ENCODE measurements at regions not wholly inside any gene's neighbourhood (a gene's known extent, or its start where the extent isn't known, plus 50 kb on each side); places are given as distances from the start of the nearest gene placed in this dataset.

DNA sequence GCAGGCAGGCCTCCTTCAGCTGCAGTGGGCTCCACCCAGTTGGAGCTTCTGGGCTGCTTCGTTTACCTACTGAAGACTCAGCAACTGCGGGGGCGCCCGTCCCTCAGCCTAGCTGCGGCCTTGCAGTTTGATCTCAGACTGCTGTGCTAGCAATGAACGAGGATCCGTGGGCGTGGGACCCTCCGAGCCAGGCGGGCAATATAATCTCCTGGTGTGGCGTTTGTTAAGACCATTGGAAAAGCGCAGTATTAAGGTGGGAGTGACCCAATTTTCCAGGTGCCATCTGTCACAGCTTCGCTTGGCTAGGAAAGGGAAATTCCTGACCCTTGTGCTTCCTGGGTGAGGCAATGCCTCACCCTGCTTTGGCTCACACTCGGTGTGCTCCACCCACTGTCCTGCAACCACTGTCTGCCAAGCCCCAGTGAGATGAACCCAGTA lies 159.2 kb upstream of the FOXP2 start:
- TF ChIP-seq, protein P1, sequence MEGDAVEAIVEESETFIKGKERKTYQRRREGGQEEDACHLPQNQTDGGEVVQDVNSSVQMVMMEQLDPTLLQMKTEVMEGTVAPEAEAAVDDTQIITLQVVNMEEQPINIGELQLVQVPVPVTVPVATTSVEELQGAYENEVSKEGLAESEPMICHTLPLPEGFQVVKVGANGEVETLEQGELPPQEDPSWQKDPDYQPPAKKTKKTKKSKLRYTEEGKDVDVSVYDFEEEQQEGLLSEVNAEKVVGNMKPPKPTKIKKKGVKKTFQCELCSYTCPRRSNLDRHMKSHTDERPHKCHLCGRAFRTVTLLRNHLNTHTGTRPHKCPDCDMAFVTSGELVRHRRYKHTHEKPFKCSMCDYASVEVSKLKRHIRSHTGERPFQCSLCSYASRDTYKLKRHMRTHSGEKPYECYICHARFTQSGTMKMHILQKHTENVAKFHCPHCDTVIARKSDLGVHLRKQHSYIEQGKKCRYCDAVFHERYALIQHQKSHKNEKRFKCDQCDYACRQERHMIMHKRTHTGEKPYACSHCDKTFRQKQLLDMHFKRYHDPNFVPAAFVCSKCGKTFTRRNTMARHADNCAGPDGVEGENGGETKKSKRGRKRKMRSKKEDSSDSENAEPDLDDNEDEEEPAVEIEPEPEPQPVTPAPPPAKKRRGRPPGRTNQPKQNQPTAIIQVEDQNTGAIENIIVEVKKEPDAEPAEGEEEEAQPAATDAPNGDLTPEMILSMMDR (IDR thresholded peaks at IDR 0.05), result no peak
- TF ChIP-seq POLR2A (IDR thresholded peaks at IDR 0.05), result no peak

Data from esophagus squamous epithelium (tissue), 4 donors.